Subcutaneous abdominal adipose tissue (tissue), 5 donors: ENCODE measurements at regions not wholly inside any gene's neighbourhood (a gene's known extent, or its start where the extent isn't known, plus 50 kb on each side); places are given as distances from the start of the nearest gene placed in this dataset.
"Not testable (repeated sequence)": the region's sequence is repeated elsewhere in the genome, so short reads cannot be mapped to it uniquely, and the experiment has no call there.

ENCODE experiments used
- H3K27ac ChIP-seq: one replicate; pipeline ENCODE4 v1.7.0; 2013; ENCODE audit warnings: low read depth, mild to moderate bottlenecking, inconsistent platforms, low read length, moderate library complexity
- H3K27me3 ChIP-seq, 5 donors: one replicate each; pipeline ENCODE4 v1.7.0; 2013; ENCODE audit warnings: low read length in 5 of 5, inconsistent platforms in 1 of 5; ENCODE audit not compliant: control insufficient read depth in 5 of 5, insufficient read depth in 4 of 5
- H3K36me3 ChIP-seq, 5 donors: one replicate each; pipeline ENCODE4 v1.7.0; 2013; ENCODE audit warnings: low read length in 5 of 5; ENCODE audit not compliant: control insufficient read depth in 5 of 5, insufficient read depth in 5 of 5
- H3K4me1 ChIP-seq, 5 donors: one replicate each; pipeline ENCODE4 v1.7.0; 2013; ENCODE audit warnings: low read length in 5 of 5, mild to moderate bottlenecking in 3 of 5, moderate library complexity in 1 of 5; ENCODE audit not compliant: control insufficient read depth in 5 of 5, insufficient read depth in 5 of 5
- H3K4me3 ChIP-seq, 5 donors: one replicate each; pipeline ENCODE4 v1.7.0; 2013; ENCODE audit warnings: low read length in 5 of 5, low read depth in 1 of 5
- H3K9ac ChIP-seq, 5 donors: one replicate each; pipeline ENCODE4 v1.7.0; 2013; ENCODE audit warnings: low read length in 5 of 5, mild to moderate bottlenecking in 4 of 5, moderate library complexity in 3 of 5
- H3K9me3 ChIP-seq, 5 donors: one replicate each; pipeline ENCODE4 v1.7.0; 2013; ENCODE audit warnings: low read length in 5 of 5; ENCODE audit not compliant: control insufficient read depth in 5 of 5
- donor health status: healthy.
- donor health status: healthy.
- donor health status: healthy.
- donor health status: healthy.
- donor health status: healthy.

DNA sequence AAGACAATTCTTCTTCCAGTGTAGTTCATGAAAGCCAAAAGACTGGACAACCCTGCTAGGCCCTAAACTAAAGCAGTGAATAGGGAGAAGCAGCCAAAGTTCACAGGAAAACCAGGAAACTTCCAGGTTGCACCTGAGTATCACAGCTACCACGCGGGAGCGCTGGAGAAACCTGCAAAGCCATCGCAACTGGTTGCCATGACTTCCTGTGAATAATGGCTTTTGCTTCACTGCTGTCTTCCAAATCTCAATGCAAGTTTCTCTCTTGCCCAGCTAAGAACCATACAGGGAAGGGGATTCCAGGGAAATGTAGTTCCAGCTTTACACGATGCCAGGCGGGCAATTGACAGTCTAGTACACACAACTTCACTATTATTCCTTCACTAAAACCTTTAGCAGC is 114.1 kb downstream of the GXYLT1 start:
- H3K27me3 ChIP-seq, result no peaks in the 10 kb centered on the region
- no peaks in the 10 kb centered on the region for H3K36me3 ChIP-seq
- no peak overlapping the region for H3K27ac ChIP-seq
- no peaks in the 10 kb centered on the region for H3K9me3 ChIP-seq
- no peaks in the 10 kb centered on the region for H3K4me1 ChIP-seq
- H3K9ac ChIP-seq, result no peak overlapping the region
- no peak overlapping the region for H3K4me3 ChIP-seq

DNA sequence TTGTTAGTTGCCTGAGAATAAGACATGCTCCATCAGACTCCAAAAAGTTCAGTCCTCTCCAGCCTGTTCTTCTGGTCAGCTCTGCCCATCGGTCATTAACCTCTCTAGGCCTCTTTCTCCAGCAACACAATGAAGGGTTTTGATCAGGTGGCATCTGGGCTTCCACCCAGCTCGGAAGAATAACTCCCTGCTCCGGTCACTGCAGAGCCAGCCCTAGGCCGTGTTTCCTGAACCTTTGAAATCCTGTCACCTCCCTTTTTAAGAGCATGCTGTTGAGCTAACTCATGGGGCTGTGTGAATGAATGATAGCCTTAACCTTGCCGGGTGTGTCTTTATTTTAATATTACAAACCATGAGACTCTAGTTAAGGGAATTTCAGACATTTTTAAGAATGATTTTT is 117.1 kb downstream of the GXYLT1 start:
- Histone ChIP-seq H3K9me3 (no peaks in the 10 kb centered on the region), H3K27me3 (no peaks in the 10 kb centered on the region), H3K4me3 (no peak overlapping the region), H3K27ac (no peak overlapping the region), H3K9ac (no peak overlapping the region), H3K36me3 (no peaks in the 10 kb centered on the region), H3K4me1 (peaks cover 0 to 9% (median 5%) of the 10 kb centered on the region in 5 donors)

DNA sequence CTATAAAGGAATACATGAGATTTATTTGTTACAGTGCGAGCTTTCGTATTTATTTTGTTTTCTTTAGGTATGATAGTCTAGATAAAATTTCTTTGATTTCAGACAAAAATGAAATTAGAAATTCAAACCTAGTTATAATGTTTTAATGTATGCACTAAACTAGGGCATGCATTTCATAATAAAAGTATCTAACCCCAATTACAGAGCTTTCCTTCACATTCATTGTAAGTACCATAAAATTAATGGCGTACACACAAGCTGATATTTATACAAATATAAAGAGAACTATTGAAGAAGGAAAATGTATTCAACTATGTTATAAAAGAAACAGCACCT is 120.2 kb downstream of the GXYLT1 start:
- no peaks in the 10 kb centered on the region for H3K9me3 ChIP-seq
- no peak overlapping the region for H3K9ac ChIP-seq
- H3K4me1 ChIP-seq, result peaks cover 0 to 11% (median 8%) of the 10 kb centered on the region in 5 donors
- no peaks in the 10 kb centered on the region for H3K36me3 ChIP-seq
- no peak overlapping the region for H3K27ac ChIP-seq
- H3K27me3 ChIP-seq, result no peaks in the 10 kb centered on the region
- H3K4me3 ChIP-seq, result peak overlapping the region in 3 of 5 donors; percentile 65 to 78 (median 76)

GRCh38 chr12:42023733-42024494 is 120.8 kb downstream of the GXYLT1 start:
- Histone ChIP-seq H3K9me3 (no peaks in the 10 kb centered on the region), H3K36me3 (no peaks in the 10 kb centered on the region), H3K27me3 (no peaks in the 10 kb centered on the region), H3K27ac (no peak overlapping the region), H3K4me1 (peaks cover 0 to 11% (median 8%) of the 10 kb centered on the region in 5 donors), H3K9ac (peak overlapping the region in 1 of 5 donors; percentile 65), H3K4me3 (peak overlapping the region; percentile 34 to 78 (median 65))

DNA sequence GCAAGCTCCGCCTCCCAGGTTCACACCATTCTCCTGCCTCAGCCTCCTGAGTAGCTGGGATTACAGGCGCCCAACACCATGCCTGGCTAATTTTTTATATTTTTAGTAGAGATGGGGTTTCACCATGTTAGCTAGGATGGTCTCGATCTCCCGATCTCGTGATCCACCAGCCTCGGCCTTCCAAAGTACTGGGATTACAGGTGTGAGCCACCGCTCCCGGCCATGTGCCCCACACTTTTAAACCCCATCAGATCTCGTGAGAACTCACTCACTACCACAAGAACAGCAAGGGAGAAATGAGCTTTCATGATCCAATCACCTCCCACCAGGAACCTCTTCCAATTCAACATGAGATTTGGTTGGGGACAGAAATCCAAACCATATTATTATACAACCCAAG is 122.7 kb downstream of the GXYLT1 start:
- H3K4me3 ChIP-seq, H3K27me3 ChIP-seq, H3K27ac ChIP-seq, H3K9me3 ChIP-seq, H3K36me3 ChIP-seq, H3K9ac ChIP-seq: not testable (repeated sequence)
- H3K4me1 ChIP-seq, result peaks cover 0 to 11% (median 8%) of the 10 kb centered on the region in 5 donors

DNA sequence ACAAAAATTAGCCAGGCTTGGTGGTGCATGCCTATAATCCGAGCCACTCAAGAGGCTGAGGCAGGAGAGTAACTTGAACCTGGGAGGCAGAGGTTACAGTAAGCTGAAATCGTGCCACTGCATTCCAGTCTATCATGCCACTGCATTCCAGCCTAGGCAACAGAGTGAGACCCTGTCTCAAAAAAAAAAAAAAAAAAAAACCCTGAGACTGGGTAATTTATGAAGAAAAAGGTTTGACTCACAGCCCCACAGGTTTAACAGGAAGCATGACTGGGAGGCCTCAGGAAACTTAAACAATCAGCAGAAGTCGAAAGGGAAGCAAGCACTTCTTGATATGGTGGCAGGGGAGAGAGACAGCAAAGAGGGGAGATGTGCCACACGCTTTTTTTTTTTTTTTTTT is 123.2 kb downstream of the GXYLT1 start:
- Histone ChIP-seq H3K4me1 (peaks cover 0 to 11% (median 8%) of the 10 kb centered on the region in 5 donors), H3K27me3 (no peaks in the 10 kb centered on the region), H3K27ac (no peak overlapping the region), H3K9ac (no peak overlapping the region), H3K9me3 (no peaks in the 10 kb centered on the region), H3K4me3 (no peak overlapping the region), H3K36me3 (no peaks in the 10 kb centered on the region)

DNA sequence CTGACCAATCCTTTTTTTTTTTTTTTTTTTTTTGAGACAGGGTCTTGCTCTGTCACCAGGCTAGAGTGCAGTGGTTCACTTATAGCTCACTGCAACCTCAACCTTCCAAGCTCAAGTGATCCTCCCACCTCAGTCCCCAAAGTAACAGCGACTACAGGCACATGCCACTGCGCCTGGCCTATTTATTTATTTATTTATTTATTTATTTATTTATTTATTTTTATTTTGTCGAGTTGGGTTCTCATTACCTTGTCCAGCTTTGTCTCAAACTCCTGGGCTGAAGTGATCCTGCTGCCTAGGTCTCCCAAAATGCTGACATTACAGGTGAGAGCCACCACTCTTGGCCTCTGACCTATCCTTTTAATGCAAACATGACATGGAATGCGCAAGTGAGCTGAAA is 124.4 kb downstream of the GXYLT1 start:
- no peak overlapping the region for H3K9ac ChIP-seq
- no peaks in the 10 kb centered on the region for H3K27me3 ChIP-seq
- peaks cover 0 to 11% (median 8%) of the 10 kb centered on the region in 5 donors for H3K4me1 ChIP-seq
- no peaks in the 10 kb centered on the region for H3K36me3 ChIP-seq
- no peak overlapping the region for H3K4me3 ChIP-seq
- no peaks in the 10 kb centered on the region for H3K9me3 ChIP-seq
- H3K27ac ChIP-seq, result no peak overlapping the region

- H3K4me3 ChIP-seq, result no peak overlapping the region
- no peaks in the 10 kb centered on the region for H3K36me3 ChIP-seq
- H3K4me1 ChIP-seq, result peaks cover 0 to 11% (median 8%) of the 10 kb centered on the region in 5 donors
- H3K27ac ChIP-seq, result no peak overlapping the region
- H3K9me3 ChIP-seq, result no peaks in the 10 kb centered on the region
- H3K9ac ChIP-seq, result no peak overlapping the region
- no peaks in the 10 kb centered on the region for H3K27me3 ChIP-seq
Measured at GRCh38 chr12:42019746-42020145, 124.9 kb downstream of the GXYLT1 start.

DNA sequence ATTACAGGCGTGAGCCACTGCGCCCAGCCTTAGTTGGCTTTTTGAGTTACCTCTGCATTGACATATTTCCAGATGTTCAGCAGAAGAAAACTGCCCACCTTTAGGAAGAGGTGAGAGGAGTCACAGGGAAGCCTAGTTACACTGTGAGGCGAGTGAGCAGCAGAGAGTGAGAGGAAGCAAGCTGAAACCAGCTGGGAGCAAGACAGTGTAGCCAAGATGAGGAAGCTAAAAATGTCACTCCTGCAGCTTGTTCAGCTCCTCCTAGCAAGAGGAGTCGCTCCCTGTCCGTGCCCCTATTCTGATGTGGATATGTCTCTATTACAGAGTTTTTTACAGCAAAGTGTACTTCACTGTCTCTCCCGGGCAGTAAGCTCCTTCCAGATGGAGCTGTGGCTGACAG is 127.6 kb downstream of the GXYLT1 start:
- no peaks in the 10 kb centered on the region for H3K9me3 ChIP-seq
- no peak overlapping the region for H3K27ac ChIP-seq
- H3K4me1 ChIP-seq, result peaks cover 0 to 6% (median 0%) of the 10 kb centered on the region in 5 donors
- no peak overlapping the region for H3K4me3 ChIP-seq
- no peaks in the 10 kb centered on the region for H3K36me3 ChIP-seq
- H3K27me3 ChIP-seq, result no peaks in the 10 kb centered on the region
- no peak overlapping the region for H3K9ac ChIP-seq

- Histone ChIP-seq H3K4me1 (peaks cover 0 to 2% (median 0%) of the 10 kb centered on the region in 5 donors), H3K36me3 (no peaks in the 10 kb centered on the region), H3K9ac (peak overlapping the region in 1 of 5 donors; percentile 59), H3K4me3 (no peak overlapping the region), H3K27ac (no peak overlapping the region), H3K27me3 (no peaks in the 10 kb centered on the region), H3K9me3 (no peaks in the 10 kb centered on the region)
Measured at GRCh38 chr12:42015051-42015461, 129.6 kb downstream of the GXYLT1 start.
